RWPE2 (cell line): ENCODE measurements at regions not wholly inside any gene's neighbourhood (a gene's known extent, or its start where the extent isn't known, plus 50 kb on each side); places are given as distances from the start of the nearest gene placed in this dataset.

Experiments
- ATAC-seq: fragments of 200-7000 bp; cut with Tn5 transposase; 3 replicates; pipeline ENCODE4 v1.9.1; 2021; ENCODE audit warnings: low read depth
- DNase-seq: peaks from one replicate; pipeline ENCODE4 v3.0.0-alpha.2; 2020; ENCODE audit warnings: low spot score
- H3K27ac ChIP-seq: fragments of 450-650 bp; 2 replicates; pipeline ENCODE4 v1.5.1; 2017; ENCODE audit warnings: mild to moderate bottlenecking; ENCODE audit not compliant: poor library complexity, severe bottlenecking
- H3K27me3 ChIP-seq: fragments of 250-450 bp; sonication (Bioruptor Pico); 2 replicates; pipeline ENCODE4 v1.5.1; 2021; ENCODE audit warnings: mild to moderate bottlenecking, moderate library complexity; ENCODE audit not compliant: insufficient read depth, poor library complexity, severe bottlenecking
- H3K36me3 ChIP-seq: fragments of 250-450 bp; sonication (Bioruptor Pico); 2 replicates; pipeline ENCODE4 v1.5.1; 2020; ENCODE audit warnings: low read depth, mild to moderate bottlenecking, moderate library complexity
- H3K4me1 ChIP-seq: fragments of 250-450 bp; sonication (Bioruptor Pico); 2 replicates; pipeline ENCODE4 v1.5.1; 2021; ENCODE audit warnings: mild to moderate bottlenecking, moderate library complexity; ENCODE audit not compliant: insufficient read depth, poor library complexity, severe bottlenecking
- H3K4me3 ChIP-seq: fragments of 250-450 bp; sonication (Bioruptor Pico); 2 replicates; pipeline ENCODE4 v1.5.1; 2021; ENCODE audit warnings: mild to moderate bottlenecking, moderate library complexity; ENCODE audit not compliant: severe bottlenecking
- H3K9me3 ChIP-seq: fragments of 250-450 bp; sonication (Bioruptor Pico); 2 replicates; pipeline ENCODE4 v1.5.1; 2021; ENCODE audit warnings: mild to moderate bottlenecking, moderate library complexity; ENCODE audit not compliant: severe bottlenecking
- CTCF ChIP-seq: fragments of 450-650 bp; IDR thresholded peaks from one replicate; pipeline ENCODE4 v1.5.1; 2017; ENCODE audit warnings: mild to moderate bottlenecking, moderate library complexity; ENCODE audit not compliant: poor library complexity, severe bottlenecking

- H3K27me3 ChIP-seq, result no peaks in the 10 kb centered on the region
- H3K27ac ChIP-seq, result no peak overlapping the region
- no peaks in the 10 kb centered on the region for H3K36me3 ChIP-seq
- no peak for ATAC-seq
- no peak overlapping the region for H3K4me3 ChIP-seq
- H3K9me3 ChIP-seq, result peaks cover 4% of the 10 kb centered on the region
- no peak for TF ChIP-seq CTCF
- H3K4me1 ChIP-seq, result no peaks in the 10 kb centered on the region
- no peak for DNase-seq
Measured at GRCh38 chr2:168373468-168373867, 82.6 kb upstream of the CERS6 start.

- TF ChIP-seq CTCF, result peak; percentile 72
- no peak for DNase-seq
Measured at GRCh38 chr2:168375195-168375798, 80.8 kb upstream of the CERS6 start.

GRCh38 chr2:168378960-168379669, 77.0 kb upstream of the CERS6 start:
- H3K27ac ChIP-seq, result no peak overlapping the region
- DNase-seq (no peak), ATAC-seq (no peak)
- TF ChIP-seq CTCF, result no peak
- no peaks in the 10 kb centered on the region for H3K27me3 ChIP-seq
- no peaks in the 10 kb centered on the region for H3K36me3 ChIP-seq
- peaks cover 4% of the 10 kb centered on the region for H3K9me3 ChIP-seq
- no peak overlapping the region for H3K4me3 ChIP-seq
- no peaks in the 10 kb centered on the region for H3K4me1 ChIP-seq

More at GRCh38 chr2:168375195-168375798, 80.8 kb upstream of the CERS6 start:
- Histone ChIP-seq H3K27me3 (no peaks in the 10 kb centered on the region), H3K4me3 (no peak overlapping the region), H3K36me3 (no peaks in the 10 kb centered on the region), H3K9me3 (peaks cover 4% of the 10 kb centered on the region), H3K27ac (no peak overlapping the region), H3K4me1 (no peaks in the 10 kb centered on the region)
- ATAC-seq, result no peak

GRCh38 chr2:168380500-168380899, 75.6 kb upstream of the CERS6 start:
- H3K27ac ChIP-seq, result no peak overlapping the region
- ATAC-seq (no peak), DNase-seq (no peak)
- H3K4me1 ChIP-seq, result no peaks in the 10 kb centered on the region
- no peaks in the 10 kb centered on the region for H3K27me3 ChIP-seq
- peaks cover 3% of the 10 kb centered on the region for H3K9me3 ChIP-seq
- H3K4me3 ChIP-seq, result no peak overlapping the region
- TF ChIP-seq CTCF, result no peak
- no peaks in the 10 kb centered on the region for H3K36me3 ChIP-seq

- H3K27me3 ChIP-seq, result no peaks in the 10 kb centered on the region
- H3K4me3 ChIP-seq, result no peak overlapping the region
- ATAC-seq (peak; percentile 74; the same call in 2 of the 3 replicates), DNase-seq (no peak)
- peak overlapping the region; percentile 20 for H3K27ac ChIP-seq
- no peaks in the 10 kb centered on the region for H3K9me3 ChIP-seq
- TF ChIP-seq CTCF, result no peak
- no peaks in the 10 kb centered on the region for H3K36me3 ChIP-seq
- no peaks in the 10 kb centered on the region for H3K4me1 ChIP-seq
Measured at GRCh38 chr2:168392024-168392423, 64.0 kb upstream of the CERS6 start.
